Type B pancreatic cell (in vitro differentiated cells): ENCODE measurements at regions not wholly inside any gene's neighbourhood (a gene's known extent, or its start where the extent isn't known, plus 50 kb on each side); places are given as distances from the start of the nearest gene placed in this dataset.

Experiments used
- DNase-seq: peaks from one replicate; pipeline ENCODE4 v3.0.0; 2021; ENCODE audit warnings: mixed read lengths; ENCODE audit not compliant: unreplicated experiment; ENCODE audit errors: extremely low spot score
- H3K27ac Mint-ChIP-seq: 2 replicates; pipeline ENCODE4 v1.8.0; 2021; ENCODE audit warnings: mild to moderate bottlenecking, mixed read lengths
- H3K27me3 Mint-ChIP-seq: 2 replicates; pipeline ENCODE4 v1.8.0; 2021; ENCODE audit warnings: mixed read lengths
- H3K36me3 Mint-ChIP-seq: 2 replicates; pipeline ENCODE4 v1.8.0; 2021; ENCODE audit warnings: mixed read lengths
- H3K4me1 Mint-ChIP-seq: one replicate; pipeline ENCODE4 v1.8.0; 2021; ENCODE audit warnings: mixed read lengths; ENCODE audit not compliant: unreplicated experiment
- H3K4me3 Mint-ChIP-seq: 2 replicates; pipeline ENCODE4 v1.8.0; 2021; ENCODE audit warnings: mild to moderate bottlenecking, mixed read lengths
- H3K9me3 Mint-ChIP-seq: 2 replicates; pipeline ENCODE4 v1.8.0; 2021; ENCODE audit warnings: mixed read lengths
- TF ChIP-seq, protein P1 (sequence below): fragments of 200-600 bp; sonication (generic); conservative IDR thresholded peaks from 2 replicates; pipeline ENCODE4 v1.5.0; 2021; ENCODE audit warnings: antibody characterized with exemption, mild to moderate bottlenecking

DNA sequence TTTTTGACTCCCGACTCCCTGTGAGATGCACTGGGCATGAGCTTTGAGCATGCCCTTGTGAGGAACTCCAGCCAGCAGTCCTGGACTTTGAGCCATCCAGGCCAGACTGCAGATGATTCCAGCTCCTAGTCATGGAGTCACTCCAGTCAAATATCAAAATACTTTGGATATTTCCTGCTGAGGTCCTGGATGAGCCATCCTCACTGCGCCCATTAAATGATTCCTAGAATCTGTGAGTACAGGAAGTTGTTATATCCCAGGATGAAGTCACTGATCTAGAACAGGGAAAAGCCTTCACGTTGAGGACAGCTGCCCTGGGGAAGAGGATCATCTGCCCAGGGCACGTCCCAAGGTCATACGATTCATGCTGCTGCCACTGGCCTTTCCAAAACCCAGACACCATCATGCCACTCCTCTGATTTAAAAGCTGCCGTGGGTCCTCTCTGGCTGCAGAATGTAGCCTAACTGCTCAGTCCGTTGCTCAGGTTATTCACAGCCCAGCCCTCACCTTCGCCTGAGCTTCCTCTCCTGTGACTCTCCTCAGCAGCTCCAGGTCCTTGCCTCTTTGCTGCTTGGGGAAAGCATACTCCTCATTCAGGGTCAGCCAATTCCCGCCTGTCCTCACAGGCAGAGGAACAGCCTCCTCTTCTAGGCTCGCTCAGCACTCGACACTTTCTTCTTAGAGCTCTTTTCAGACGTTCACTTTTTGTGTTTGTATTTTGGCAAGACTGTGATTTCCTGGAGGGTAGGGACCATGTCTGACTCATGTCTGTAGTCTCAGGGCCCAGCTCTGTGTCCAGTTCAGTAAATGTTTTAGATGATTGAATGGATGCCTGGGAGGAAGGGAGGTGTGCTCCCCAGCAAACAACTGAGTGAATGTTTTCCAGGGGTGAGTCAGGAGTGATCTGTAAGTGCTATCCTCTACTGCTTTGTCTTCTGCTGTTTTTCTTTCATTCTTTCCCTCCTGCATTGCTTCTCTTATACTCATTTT is 157.8 kb downstream of the SNX10 start:
- Mint-ChIP-seq H3K9me3 (no peaks in the 10 kb centered on the region), H3K27me3 (no peaks in the 10 kb centered on the region), H3K4me1 (peaks cover 5% of the 10 kb centered on the region), H3K36me3 (no peaks in the 10 kb centered on the region), H3K4me3 (no peak overlapping the region), H3K27ac (peak overlapping the region; percentile 50)
- no peak for DNase-seq
- TF ChIP-seq, protein P1, sequence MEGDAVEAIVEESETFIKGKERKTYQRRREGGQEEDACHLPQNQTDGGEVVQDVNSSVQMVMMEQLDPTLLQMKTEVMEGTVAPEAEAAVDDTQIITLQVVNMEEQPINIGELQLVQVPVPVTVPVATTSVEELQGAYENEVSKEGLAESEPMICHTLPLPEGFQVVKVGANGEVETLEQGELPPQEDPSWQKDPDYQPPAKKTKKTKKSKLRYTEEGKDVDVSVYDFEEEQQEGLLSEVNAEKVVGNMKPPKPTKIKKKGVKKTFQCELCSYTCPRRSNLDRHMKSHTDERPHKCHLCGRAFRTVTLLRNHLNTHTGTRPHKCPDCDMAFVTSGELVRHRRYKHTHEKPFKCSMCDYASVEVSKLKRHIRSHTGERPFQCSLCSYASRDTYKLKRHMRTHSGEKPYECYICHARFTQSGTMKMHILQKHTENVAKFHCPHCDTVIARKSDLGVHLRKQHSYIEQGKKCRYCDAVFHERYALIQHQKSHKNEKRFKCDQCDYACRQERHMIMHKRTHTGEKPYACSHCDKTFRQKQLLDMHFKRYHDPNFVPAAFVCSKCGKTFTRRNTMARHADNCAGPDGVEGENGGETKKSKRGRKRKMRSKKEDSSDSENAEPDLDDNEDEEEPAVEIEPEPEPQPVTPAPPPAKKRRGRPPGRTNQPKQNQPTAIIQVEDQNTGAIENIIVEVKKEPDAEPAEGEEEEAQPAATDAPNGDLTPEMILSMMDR: no peak

DNA sequence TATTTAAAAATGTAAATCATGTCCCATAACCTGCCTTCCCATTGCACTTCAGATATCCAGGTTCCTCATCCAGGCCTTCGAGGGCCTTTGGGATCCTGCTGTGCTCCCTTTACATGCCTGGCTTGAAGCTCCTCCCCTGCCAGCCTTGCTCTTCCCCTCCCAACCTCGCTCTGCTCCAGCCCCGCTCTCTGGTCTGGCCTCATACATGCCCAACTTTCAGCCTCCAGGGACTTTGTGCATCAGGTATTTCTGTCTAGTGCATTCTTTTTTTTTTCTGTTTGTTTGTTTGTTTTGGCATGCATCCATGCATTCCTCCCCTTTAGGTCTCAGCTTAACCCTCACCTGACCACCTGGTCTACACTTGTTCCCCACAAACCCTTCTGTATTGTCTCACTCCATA is 160.3 kb downstream of the SNX10 start:
- no peaks in the 10 kb centered on the region for H3K27me3 Mint-ChIP-seq
- H3K36me3 Mint-ChIP-seq: no peaks in the 10 kb centered on the region
- TF ChIP-seq, protein P1: no peak
- H3K4me1 Mint-ChIP-seq: peaks cover 5% of the 10 kb centered on the region
- H3K9me3 Mint-ChIP-seq: no peaks in the 10 kb centered on the region
- no peak for DNase-seq
- H3K4me3 Mint-ChIP-seq: no peak overlapping the region
- no peak overlapping the region for H3K27ac Mint-ChIP-seq

GRCh38 chr7:26454180-26454579 is 162.5 kb downstream of the SNX10 start:
- Mint-ChIP-seq H3K36me3 (no peaks in the 10 kb centered on the region), H3K4me1 (peaks cover 23% of the 10 kb centered on the region), H3K9me3 (no peaks in the 10 kb centered on the region), H3K4me3 (no peak overlapping the region), H3K27ac (no peak overlapping the region), H3K27me3 (no peaks in the 10 kb centered on the region)
- TF ChIP-seq, protein P1: no peak
- DNase-seq: no peak

DNA sequence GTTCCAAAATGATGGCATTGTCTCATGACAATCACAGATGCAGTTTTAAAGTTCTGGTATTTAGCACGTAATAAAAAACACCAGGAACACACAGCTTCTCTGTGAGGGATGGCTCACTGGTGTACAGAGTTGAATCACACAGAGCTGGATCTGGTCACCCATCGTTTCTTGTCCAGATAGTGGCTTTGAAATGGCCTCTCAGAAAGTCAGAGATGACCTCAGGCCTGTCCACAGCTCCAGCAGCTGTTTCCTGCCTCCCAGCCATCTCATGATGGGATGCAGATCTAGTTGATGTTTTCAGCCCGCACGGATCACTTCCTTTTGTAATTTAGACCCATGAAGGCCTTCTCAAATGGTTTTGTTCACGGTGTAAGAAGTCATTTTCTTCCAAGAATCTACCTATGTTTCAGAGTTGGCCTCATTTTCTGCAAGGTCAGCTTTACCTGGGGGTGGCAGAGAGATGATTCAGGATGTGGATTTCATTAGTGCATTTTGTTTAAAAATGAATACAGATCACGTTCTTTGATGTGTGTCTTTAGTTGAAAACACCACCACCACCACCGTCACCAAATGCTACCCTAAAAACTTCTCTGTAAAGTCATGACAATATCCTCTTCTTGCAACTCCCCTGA is 166.2 kb downstream of the SNX10 start:
- TF ChIP-seq, protein P1: no peak
- no peak overlapping the region for H3K27ac Mint-ChIP-seq
- DNase-seq: no peak
- H3K36me3 Mint-ChIP-seq: no peaks in the 10 kb centered on the region
- H3K4me1 Mint-ChIP-seq: peaks cover 30% of the 10 kb centered on the region
- H3K27me3 Mint-ChIP-seq: no peaks in the 10 kb centered on the region
- no peak overlapping the region for H3K4me3 Mint-ChIP-seq
- H3K9me3 Mint-ChIP-seq: no peaks in the 10 kb centered on the region

- Mint-ChIP-seq H3K4me1 (peaks cover 30% of the 10 kb centered on the region), H3K27me3 (no peaks in the 10 kb centered on the region), H3K4me3 (no peak overlapping the region), H3K27ac (no peak overlapping the region), H3K9me3 (no peaks in the 10 kb centered on the region), H3K36me3 (no peaks in the 10 kb centered on the region)
- TF ChIP-seq, protein P1: no peak
- no peak for DNase-seq
Observed at GRCh38 chr7:26458466-26459145, 166.9 kb downstream of the SNX10 start.
